Skeletal muscle satellite cell (primary cell): ENCODE measurements at regions not wholly inside any gene's neighbourhood (a gene's known extent, or its start where the extent isn't known, plus 50 kb on each side); places are given as distances from the start of the nearest gene placed in this dataset.

ENCODE experiments used
- H3K27me3 ChIP-seq: 2 replicates; pipeline ENCODE4 v1.7.0; 2013; ENCODE audit warnings: low read length; ENCODE audit not compliant: control insufficient read depth, insufficient read depth
- H3K36me3 ChIP-seq: 2 replicates; pipeline ENCODE4 v1.7.0; 2013; ENCODE audit warnings: mild to moderate bottlenecking, control low read depth, low read length; ENCODE audit not compliant: insufficient read depth
- H3K4me1 ChIP-seq: 2 replicates; pipeline ENCODE4 v1.7.0; 2013; ENCODE audit warnings: low read length; ENCODE audit not compliant: control insufficient read depth, insufficient read depth
- H3K4me2 ChIP-seq: 2 replicates; pipeline ENCODE4 v1.7.0; 2013; ENCODE audit warnings: mild to moderate bottlenecking, low read length
- H3K4me3 ChIP-seq: 2 replicates; pipeline ENCODE4 v1.7.0; 2013; ENCODE audit warnings: low read length
- H3K9ac ChIP-seq: 2 replicates; pipeline ENCODE4 v1.7.0; 2013; ENCODE audit warnings: mild to moderate bottlenecking, low read depth, low read length, moderate library complexity
- H3K9me3 ChIP-seq: replicated peaks from 2 replicates; pipeline ENCODE4 v1.7.0; 2013; ENCODE audit warnings: mild to moderate bottlenecking, control low read depth, low read length

GRCh38 chr3:105077060-105077822 is 289.5 kb upstream of the ALCAM start:
- Histone ChIP-seq H3K4me2 (no peak overlapping the region), H3K9me3 (no peaks in the 10 kb centered on the region), H3K4me3 (no peak overlapping the region), H3K36me3 (no peaks in the 10 kb centered on the region), H3K9ac (no peak overlapping the region), H3K27me3 (no peaks in the 10 kb centered on the region), H3K4me1 (no peaks in the 10 kb centered on the region)

GRCh38 chr3:105083945-105084344 is 282.8 kb upstream of the ALCAM start:
- Histone ChIP-seq H3K27me3 (no peaks in the 10 kb centered on the region), H3K9ac (no peak overlapping the region), H3K4me1 (no peaks in the 10 kb centered on the region), H3K4me2 (no peak overlapping the region), H3K36me3 (no peaks in the 10 kb centered on the region), H3K9me3 (no peaks in the 10 kb centered on the region), H3K4me3 (no peak overlapping the region)

GRCh38 chr3:105085506-105085905 is 281.2 kb upstream of the ALCAM start:
- Histone ChIP-seq H3K9me3 (no peaks in the 10 kb centered on the region), H3K4me3 (no peak overlapping the region), H3K27me3 (no peaks in the 10 kb centered on the region), H3K36me3 (no peaks in the 10 kb centered on the region), H3K4me1 (no peaks in the 10 kb centered on the region), H3K4me2 (no peak overlapping the region), H3K9ac (no peak overlapping the region)

GRCh38 chr3:105093371-105094252 is 273.1 kb upstream of the ALCAM start:
- Histone ChIP-seq H3K36me3 (no peaks in the 10 kb centered on the region), H3K4me2 (no peak overlapping the region), H3K9ac (no peak overlapping the region), H3K9me3 (no peaks in the 10 kb centered on the region), H3K4me3 (no peak overlapping the region), H3K4me1 (no peaks in the 10 kb centered on the region), H3K27me3 (no peaks in the 10 kb centered on the region)

GRCh38 chr3:105094588-105094987 is 272.1 kb upstream of the ALCAM start:
- no peaks in the 10 kb centered on the region for H3K36me3 ChIP-seq
- H3K4me3 ChIP-seq: no peak overlapping the region
- H3K9ac ChIP-seq: no peak overlapping the region
- no peaks in the 10 kb centered on the region for H3K9me3 ChIP-seq
- no peak overlapping the region for H3K4me2 ChIP-seq
- no peaks in the 10 kb centered on the region for H3K27me3 ChIP-seq
- no peaks in the 10 kb centered on the region for H3K4me1 ChIP-seq

GRCh38 chr3:105096071-105096470 is 270.6 kb upstream of the ALCAM start:
- H3K9ac ChIP-seq: no peak overlapping the region
- H3K9me3 ChIP-seq: no peaks in the 10 kb centered on the region
- no peak overlapping the region for H3K4me2 ChIP-seq
- H3K4me3 ChIP-seq: no peak overlapping the region
- no peaks in the 10 kb centered on the region for H3K36me3 ChIP-seq
- H3K4me1 ChIP-seq: no peaks in the 10 kb centered on the region
- no peaks in the 10 kb centered on the region for H3K27me3 ChIP-seq

- Histone ChIP-seq H3K4me1 (no peaks in the 10 kb centered on the region), H3K9me3 (no peaks in the 10 kb centered on the region), H3K4me3 (no peak overlapping the region), H3K36me3 (no peaks in the 10 kb centered on the region), H3K4me2 (no peak overlapping the region), H3K27me3 (no peaks in the 10 kb centered on the region), H3K9ac (no peak overlapping the region)
Measured at GRCh38 chr3:105101603-105102002, 265.1 kb upstream of the ALCAM start.

- Histone ChIP-seq H3K4me1 (no peaks in the 10 kb centered on the region), H3K27me3 (no peaks in the 10 kb centered on the region), H3K4me2 (no peak overlapping the region), H3K36me3 (no peaks in the 10 kb centered on the region), H3K9me3 (no peaks in the 10 kb centered on the region), H3K9ac (no peak overlapping the region), H3K4me3 (no peak overlapping the region)
Measured at GRCh38 chr3:105103139-105103538, 263.6 kb upstream of the ALCAM start.

- Histone ChIP-seq H3K4me3 (no peak overlapping the region), H3K9me3 (no peaks in the 10 kb centered on the region), H3K27me3 (no peaks in the 10 kb centered on the region), H3K9ac (no peak overlapping the region), H3K36me3 (no peaks in the 10 kb centered on the region), H3K4me1 (no peaks in the 10 kb centered on the region), H3K4me2 (no peak overlapping the region)
Measured at GRCh38 chr3:105108823-105109222, 257.9 kb upstream of the ALCAM start.

GRCh38 chr3:105118905-105119304 is 247.8 kb upstream of the ALCAM start:
- H3K9ac ChIP-seq: no peak overlapping the region
- no peaks in the 10 kb centered on the region for H3K36me3 ChIP-seq
- no peak overlapping the region for H3K4me2 ChIP-seq
- peaks cover 15% of the 10 kb centered on the region for H3K4me1 ChIP-seq
- no peaks in the 10 kb centered on the region for H3K27me3 ChIP-seq
- H3K9me3 ChIP-seq: no peaks in the 10 kb centered on the region
- H3K4me3 ChIP-seq: no peak overlapping the region

GRCh38 chr3:105119801-105120340 is 246.8 kb upstream of the ALCAM start:
- Histone ChIP-seq H3K36me3 (no peaks in the 10 kb centered on the region), H3K4me2 (no peak overlapping the region), H3K4me1 (peaks cover 15% of the 10 kb centered on the region), H3K27me3 (no peaks in the 10 kb centered on the region), H3K9me3 (no peaks in the 10 kb centered on the region), H3K4me3 (no peak overlapping the region), H3K9ac (no peak overlapping the region)
